KMS-11 (cell line): ENCODE measurements at regions not wholly inside any gene's neighbourhood (a gene's known extent, or its start where the extent isn't known, plus 50 kb on each side); places are given as distances from the start of the nearest gene placed in this dataset.
"Not testable (repeated sequence)": the region's sequence is repeated elsewhere in the genome, so short reads cannot be mapped to it uniquely, and the experiment has no call there.

ENCODE experiments used
- H2AFZ ChIP-seq: fragments of 200-600 bp; sonication (generic); 2 replicates; pipeline ENCODE4 v1.6.1; 2016; ENCODE audit warnings: antibody characterized with exemption, mixed run types, low read depth
- H3K27ac ChIP-seq: fragments of 200-600 bp; sonication (generic); 2 replicates; pipeline ENCODE4 v1.6.1; 2016; ENCODE audit warnings: mild to moderate bottlenecking, mixed run types
- H3K27me3 ChIP-seq: fragments of 200-600 bp; sonication (generic); 2 replicates; pipeline ENCODE4 v1.6.1; 2017; ENCODE audit warnings: mild to moderate bottlenecking, low read depth, mixed run types, moderate library complexity; ENCODE audit not compliant: insufficient read depth
- H3K36me3 ChIP-seq: fragments of 200-600 bp; sonication (generic); 2 replicates; pipeline ENCODE4 v1.6.1; 2017; ENCODE audit warnings: mild to moderate bottlenecking, mixed run types; ENCODE audit not compliant: insufficient read depth
- H3K4me1 ChIP-seq: fragments of 200-600 bp; sonication (generic); 2 replicates; pipeline ENCODE4 v1.6.1; 2016; ENCODE audit warnings: mild to moderate bottlenecking, low read depth, mixed run types; ENCODE audit not compliant: poor library complexity, severe bottlenecking
- H3K4me2 ChIP-seq: fragments of 200-600 bp; sonication (generic); 2 replicates; pipeline ENCODE4 v1.7.0; 2016; ENCODE audit warnings: mild to moderate bottlenecking, mixed run types
- H3K4me3 ChIP-seq: fragments of 200-600 bp; sonication (generic); IDR thresholded peaks from 2 replicates; pipeline ENCODE4 v1.6.1; 2017; ENCODE audit warnings: low read depth, low read length, mixed read lengths; ENCODE audit not compliant: insufficient read depth
- H3K79me2 ChIP-seq: fragments of 200-600 bp; sonication (generic); 2 replicates; pipeline ENCODE4 v1.6.1; 2016; ENCODE audit warnings: low read depth, mixed run types; ENCODE audit not compliant: insufficient read depth
- H3K9ac ChIP-seq: fragments of 200-600 bp; sonication (generic); 2 replicates; pipeline ENCODE4 v1.6.1; 2016; ENCODE audit warnings: mild to moderate bottlenecking, mixed run types
- H4K20me1 ChIP-seq: fragments of 200-600 bp; sonication (generic); 2 replicates; pipeline ENCODE4 v1.6.1; 2016; ENCODE audit warnings: mild to moderate bottlenecking, mixed run types; ENCODE audit not compliant: insufficient read depth
- TF ChIP-seq, protein P1 (sequence below): fragments of 200-600 bp; sonication (generic); conservative IDR thresholded peaks from 2 replicates; pipeline ENCODE4 v1.6.1; 2017; ENCODE audit warnings: low read depth, mild to moderate bottlenecking, antibody characterized with exemption, low read length, moderate library complexity, mixed read lengths

DNA sequence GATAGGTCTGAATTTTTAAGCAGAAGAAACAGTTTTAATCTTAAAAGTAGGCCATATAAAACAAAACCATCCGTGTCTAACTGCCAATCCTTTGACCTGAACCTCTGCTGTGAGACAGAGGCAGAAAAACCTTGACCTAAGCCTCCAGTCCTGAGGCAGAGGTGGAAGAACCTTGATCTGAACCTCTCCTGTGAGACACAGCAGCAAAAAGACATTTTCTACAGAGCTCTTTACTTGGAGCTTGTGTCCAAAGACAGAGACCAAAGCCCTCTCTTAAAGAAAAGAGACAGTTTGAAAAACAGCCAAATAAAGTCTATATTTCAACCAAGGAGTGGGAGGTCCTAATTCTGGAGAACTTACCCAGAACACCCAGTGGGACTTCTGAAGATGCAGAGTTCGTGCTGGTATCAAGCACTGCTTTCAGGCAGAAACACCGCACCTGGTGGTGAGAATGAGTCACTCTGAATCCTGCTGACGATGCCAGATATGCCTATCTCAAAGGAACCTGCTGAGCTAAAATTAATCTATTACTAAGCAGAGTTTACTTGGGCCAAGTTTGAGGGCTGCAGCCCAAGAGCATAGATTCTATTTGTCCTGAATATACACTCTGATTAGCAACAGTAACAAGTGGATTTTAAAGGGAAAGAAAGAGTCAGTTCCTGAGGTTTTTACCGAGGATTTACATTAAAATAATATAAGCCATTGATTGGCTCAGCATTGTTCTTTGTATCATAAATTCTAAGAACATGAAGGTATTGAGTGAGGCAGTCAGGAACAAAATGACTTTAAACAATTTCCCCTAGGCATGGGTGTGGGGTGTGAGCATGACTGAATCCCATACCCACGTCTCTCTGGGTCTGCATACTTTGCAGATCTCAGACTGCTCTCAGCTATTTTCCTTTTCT lies 806.4 kb downstream of the TRIB2 start:
- TF ChIP-seq, protein P1, sequence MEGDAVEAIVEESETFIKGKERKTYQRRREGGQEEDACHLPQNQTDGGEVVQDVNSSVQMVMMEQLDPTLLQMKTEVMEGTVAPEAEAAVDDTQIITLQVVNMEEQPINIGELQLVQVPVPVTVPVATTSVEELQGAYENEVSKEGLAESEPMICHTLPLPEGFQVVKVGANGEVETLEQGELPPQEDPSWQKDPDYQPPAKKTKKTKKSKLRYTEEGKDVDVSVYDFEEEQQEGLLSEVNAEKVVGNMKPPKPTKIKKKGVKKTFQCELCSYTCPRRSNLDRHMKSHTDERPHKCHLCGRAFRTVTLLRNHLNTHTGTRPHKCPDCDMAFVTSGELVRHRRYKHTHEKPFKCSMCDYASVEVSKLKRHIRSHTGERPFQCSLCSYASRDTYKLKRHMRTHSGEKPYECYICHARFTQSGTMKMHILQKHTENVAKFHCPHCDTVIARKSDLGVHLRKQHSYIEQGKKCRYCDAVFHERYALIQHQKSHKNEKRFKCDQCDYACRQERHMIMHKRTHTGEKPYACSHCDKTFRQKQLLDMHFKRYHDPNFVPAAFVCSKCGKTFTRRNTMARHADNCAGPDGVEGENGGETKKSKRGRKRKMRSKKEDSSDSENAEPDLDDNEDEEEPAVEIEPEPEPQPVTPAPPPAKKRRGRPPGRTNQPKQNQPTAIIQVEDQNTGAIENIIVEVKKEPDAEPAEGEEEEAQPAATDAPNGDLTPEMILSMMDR = no peak; the same call in 1 of the 2 replicates
- Histone ChIP-seq H3K4me3 (no peak overlapping the region), H3K4me1 (peaks cover 69% of the 10 kb centered on the region), H3K4me2 (peak overlapping the region; percentile 88), H2AFZ (peak overlapping the region; percentile 16), H3K27me3 (no peaks in the 10 kb centered on the region), H3K36me3 (no peaks in the 10 kb centered on the region), H4K20me1 (no peaks in the 10 kb centered on the region), H3K79me2 (no peaks in the 10 kb centered on the region), H3K27ac (peak overlapping the region; percentile 99), H3K9ac (peak overlapping the region; percentile 72)

DNA sequence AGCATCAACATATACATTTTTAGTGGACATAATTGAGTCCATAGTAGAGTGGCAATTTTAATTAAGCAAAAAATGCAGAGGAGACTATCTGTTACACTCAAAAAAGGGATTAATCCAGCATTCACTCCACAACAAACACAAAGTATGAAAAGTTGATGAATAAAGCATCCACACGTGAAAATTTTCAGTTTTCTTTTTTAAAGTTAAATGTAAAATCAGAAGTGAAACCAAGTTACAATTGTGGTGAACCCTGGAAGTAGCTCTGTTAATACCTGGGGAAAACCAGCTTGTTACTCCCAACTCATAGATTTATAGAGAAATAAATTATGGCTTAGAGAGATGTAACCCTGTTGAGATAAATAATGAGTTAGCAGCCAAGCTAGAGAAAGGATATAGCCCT lies 807.8 kb downstream of the TRIB2 start:
- Histone ChIP-seq H3K27ac (peak overlapping the region; percentile 99), H3K27me3 (no peaks in the 10 kb centered on the region), H2AFZ (peak overlapping the region; percentile 29; the same call in 1 of the 2 replicates), H3K4me1 (peaks cover 62% of the 10 kb centered on the region), H4K20me1 (no peaks in the 10 kb centered on the region), H3K9ac (peak overlapping the region; percentile 72), H3K4me3 (peak overlapping the region; percentile 75), H3K36me3 (no peaks in the 10 kb centered on the region), H3K79me2 (no peaks in the 10 kb centered on the region), H3K4me2 (peak overlapping the region; percentile 88)
- TF ChIP-seq, protein P1 = no peak

DNA sequence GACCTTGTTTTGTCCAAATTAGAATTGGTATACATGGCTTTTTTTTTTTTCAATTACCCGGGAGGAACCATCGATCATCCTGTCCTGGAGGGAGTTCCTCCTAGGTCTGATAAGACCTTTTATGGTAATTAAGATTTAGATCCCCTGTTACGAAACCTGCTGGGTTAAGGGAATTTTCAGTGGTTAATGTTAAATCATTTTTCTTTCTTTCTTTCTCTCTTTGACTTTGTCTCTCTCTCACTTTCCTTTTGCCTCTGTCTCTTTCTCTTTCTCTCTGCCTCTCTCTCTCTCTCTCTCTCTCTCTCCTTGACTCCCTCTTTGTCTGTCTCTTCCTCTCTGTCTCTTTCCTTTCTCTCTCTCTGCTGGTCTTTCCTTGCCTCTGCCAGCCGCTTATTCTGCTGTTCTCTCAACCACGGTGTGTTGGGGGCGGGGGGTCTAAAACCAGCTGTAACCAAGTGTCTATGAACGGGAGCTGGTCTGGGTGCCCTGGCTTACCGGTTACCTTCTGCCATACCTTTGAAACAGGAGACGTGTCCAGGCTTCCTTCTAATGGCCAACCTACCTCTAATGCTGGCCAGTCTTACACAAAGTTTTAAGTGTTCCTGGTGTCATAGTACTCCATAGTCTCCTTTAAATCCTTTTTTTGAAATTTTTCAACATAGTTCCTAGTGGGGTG lies 815.1 kb downstream of the TRIB2 start:
- peak overlapping the region; percentile 87 for H3K4me2 ChIP-seq
- not testable (repeated sequence) for H4K20me1 ChIP-seq, H3K9ac ChIP-seq, H3K79me2 ChIP-seq, H3K27me3 ChIP-seq, H3K4me3 ChIP-seq, H3K36me3 ChIP-seq
- peak overlapping the region; percentile 32; the same call in 1 of the 2 replicates for H2AFZ ChIP-seq
- H3K27ac ChIP-seq = peak overlapping the region; percentile 13; the same call in 1 of the 2 replicates
- H3K4me1 ChIP-seq = peaks cover 20% of the 10 kb centered on the region

DNA sequence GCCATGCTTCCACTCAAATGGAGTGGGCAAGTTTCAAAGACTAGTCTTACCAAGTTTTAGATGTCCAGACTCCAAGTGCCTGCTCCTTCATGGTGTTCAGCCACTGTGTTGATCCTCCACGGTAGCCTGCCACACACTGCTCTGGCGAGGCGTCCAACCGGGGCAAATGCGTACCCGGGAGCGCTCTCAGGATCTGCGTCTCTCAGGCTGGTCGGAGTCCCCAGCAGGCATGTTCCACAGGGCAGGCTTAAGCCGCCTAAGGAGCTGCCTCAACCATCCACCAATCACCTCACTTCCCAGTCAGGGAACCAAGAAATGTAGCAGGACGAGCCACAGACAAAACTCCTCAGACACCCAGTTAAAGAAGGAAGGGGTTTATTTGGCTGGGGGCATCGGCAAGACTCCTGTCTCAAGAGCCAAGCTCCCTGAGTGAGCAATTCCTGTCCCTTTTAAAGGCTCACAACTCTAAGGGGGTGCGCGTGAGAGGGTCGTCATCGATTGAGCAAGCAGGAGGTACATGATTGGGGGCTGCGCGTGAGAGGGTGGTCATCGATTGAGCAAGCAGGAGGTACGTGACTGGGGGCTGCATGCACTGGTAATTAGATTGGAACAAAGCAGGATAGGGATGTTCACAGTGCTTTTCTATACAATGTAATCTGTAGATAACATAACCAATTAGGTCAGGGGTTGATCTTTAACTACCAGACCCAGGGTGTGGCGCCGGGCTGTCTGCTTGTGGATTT lies 816.2 kb downstream of the TRIB2 start:
- not testable (repeated sequence) for H3K27me3 ChIP-seq, H4K20me1 ChIP-seq, H3K4me2 ChIP-seq, H3K36me3 ChIP-seq, H3K9ac ChIP-seq, H3K4me3 ChIP-seq, H3K27ac ChIP-seq, H3K79me2 ChIP-seq, H2AFZ ChIP-seq
- H3K4me1 ChIP-seq = peaks cover 20% of the 10 kb centered on the region

DNA sequence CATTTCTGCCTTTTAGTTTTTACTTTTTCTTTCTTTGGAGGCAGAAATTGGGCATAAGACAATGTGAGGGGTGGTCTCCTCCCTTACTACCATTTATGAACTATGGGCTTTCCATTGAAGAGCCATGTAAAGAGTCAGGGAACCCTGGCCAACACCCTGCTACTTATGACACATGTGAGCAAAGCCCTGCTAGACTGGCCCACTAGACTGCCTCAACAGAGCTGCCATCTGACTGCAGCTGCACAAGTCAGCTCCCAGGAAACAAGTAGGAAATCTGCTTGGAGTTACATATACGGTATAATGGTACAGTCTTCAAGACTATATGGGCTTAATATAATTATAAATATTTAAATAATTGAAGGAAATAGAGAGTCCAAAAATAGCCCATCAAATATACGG lies 816.8 kb downstream of the TRIB2 start:
- Histone ChIP-seq H3K9ac (no peak overlapping the region), H3K79me2 (no peaks in the 10 kb centered on the region), H2AFZ (no peak overlapping the region), H3K4me1 (peaks cover 20% of the 10 kb centered on the region), H3K36me3 (no peaks in the 10 kb centered on the region), H4K20me1 (no peaks in the 10 kb centered on the region), H3K27ac (no peak overlapping the region), H3K4me3 (no peak overlapping the region), H3K4me2 (no peak overlapping the region), H3K27me3 (no peaks in the 10 kb centered on the region)
- TF ChIP-seq, protein P1 = no peak
